ENCODE measurements at regions not wholly inside any gene's neighbourhood (a gene's known extent, or its start where the extent isn't known, plus 50 kb on each side); places are given as distances from the start of the nearest gene placed in this dataset.

DNA sequence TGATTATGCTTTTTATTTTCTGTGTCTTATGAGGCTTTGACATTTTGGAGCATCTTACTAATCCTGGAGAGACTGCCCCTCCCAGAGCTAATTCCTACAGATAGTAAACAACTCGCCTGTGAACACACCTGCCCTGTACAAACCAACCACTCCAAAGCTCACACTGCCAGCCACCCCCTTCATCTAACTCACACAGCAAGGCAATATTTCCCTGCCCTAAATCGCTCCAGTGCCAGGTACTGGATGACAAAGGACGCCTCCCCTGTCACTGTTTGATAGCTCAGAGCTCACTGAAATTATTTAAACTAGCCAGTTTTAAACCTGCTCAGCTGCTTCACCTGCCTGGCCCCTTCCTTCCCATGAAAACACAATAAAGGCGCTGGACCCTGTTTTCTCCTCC, 535.1 kb upstream of the CELF2 start:
- TF ChIP-seq, protein P1, sequence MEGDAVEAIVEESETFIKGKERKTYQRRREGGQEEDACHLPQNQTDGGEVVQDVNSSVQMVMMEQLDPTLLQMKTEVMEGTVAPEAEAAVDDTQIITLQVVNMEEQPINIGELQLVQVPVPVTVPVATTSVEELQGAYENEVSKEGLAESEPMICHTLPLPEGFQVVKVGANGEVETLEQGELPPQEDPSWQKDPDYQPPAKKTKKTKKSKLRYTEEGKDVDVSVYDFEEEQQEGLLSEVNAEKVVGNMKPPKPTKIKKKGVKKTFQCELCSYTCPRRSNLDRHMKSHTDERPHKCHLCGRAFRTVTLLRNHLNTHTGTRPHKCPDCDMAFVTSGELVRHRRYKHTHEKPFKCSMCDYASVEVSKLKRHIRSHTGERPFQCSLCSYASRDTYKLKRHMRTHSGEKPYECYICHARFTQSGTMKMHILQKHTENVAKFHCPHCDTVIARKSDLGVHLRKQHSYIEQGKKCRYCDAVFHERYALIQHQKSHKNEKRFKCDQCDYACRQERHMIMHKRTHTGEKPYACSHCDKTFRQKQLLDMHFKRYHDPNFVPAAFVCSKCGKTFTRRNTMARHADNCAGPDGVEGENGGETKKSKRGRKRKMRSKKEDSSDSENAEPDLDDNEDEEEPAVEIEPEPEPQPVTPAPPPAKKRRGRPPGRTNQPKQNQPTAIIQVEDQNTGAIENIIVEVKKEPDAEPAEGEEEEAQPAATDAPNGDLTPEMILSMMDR (IDR thresholded peaks at IDR 0.05; ENCODE audit: insufficient read depth, low read length, poor library complexity, severe bottlenecking): no peak
- TF ChIP-seq EZH2phosphoT487 (conservative IDR thresholded peaks at IDR 0.05; ENCODE audit: low read length): no peak
